ENCODE measurements at regions not wholly inside any gene's neighbourhood (a gene's known extent, or its start where the extent isn't known, plus 50 kb on each side); places are given as distances from the start of the nearest gene placed in this dataset.

- TF ChIP-seq GATAD2B (conservative IDR thresholded peaks at IDR 0.05; ENCODE audit: low read depth) (no peak), ELK1 (IDR thresholded peaks at IDR 0.05; ENCODE audit: low read depth, low read length) (no peak), JUNB (IDR thresholded peaks at IDR 0.05) (no peak), ZBTB4 (CRISPR knock-in tag; IDR thresholded peaks at IDR 0.05) (no peak), SP1 (IDR thresholded peaks at IDR 0.05; ENCODE audit: low read depth, low read length) (no peak), SUPT20H (IDR thresholded peaks at IDR 0.05; ENCODE audit: borderline replicate concordance, control insufficient read depth, low read depth, low read length) (no peak), CBX3 (IDR thresholded peaks at IDR 0.05; ENCODE audit: borderline replicate concordance, low read depth) (no peak)
These were observed 1590.2 kb upstream of the B3GALT2 start (continued) for GRCh38 chr1:194776657-194777056.

DNA sequence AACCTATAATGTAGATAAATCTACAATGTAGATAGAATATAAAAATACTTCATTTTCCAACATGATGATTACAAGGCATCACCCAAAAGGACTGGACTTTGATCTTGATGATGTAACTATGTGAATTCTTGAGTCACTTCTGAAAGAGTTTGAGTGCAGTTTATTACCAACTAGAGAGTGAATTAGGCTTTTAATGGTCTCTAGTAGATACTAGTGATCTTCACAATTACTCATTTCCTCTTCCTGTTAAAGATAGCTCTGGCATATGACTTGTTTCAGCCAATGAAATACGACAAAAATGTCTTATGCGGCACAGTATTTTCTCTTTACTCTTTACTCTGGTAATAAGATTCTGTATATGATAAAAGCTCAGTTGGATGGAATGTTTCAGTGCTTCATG lies 1588.1 kb upstream of the B3GALT2 start:
- Histone ChIP-seq H3K9me3 (replicated peaks; ENCODE audit: control insufficient read depth, insufficient read depth, low read length) (no peaks in the 10 kb centered on the region), H3K79me2 (ENCODE audit: control insufficient read depth, insufficient read depth, low read length) (no peaks in the 10 kb centered on the region), H2AFZ (ENCODE audit: control insufficient read depth, low read depth, low read length) (no peak overlapping the region), H3K4me2 (ENCODE audit: control insufficient read depth, insufficient read depth) (no peak overlapping the region), H3K27me3 (replicated peaks in 1 of 2; ENCODE audit: control insufficient read depth in 2 of 2, insufficient read depth in 2 of 2, low read length in 1 of 2) (no peaks in the 10 kb centered on the region; a peak in 1 of 4 replicates), H3K4me1 (ENCODE audit: control insufficient read depth, insufficient read depth, low read length) (no peaks in the 10 kb centered on the region), H4K20me1 (ENCODE audit: control insufficient read depth, insufficient read depth) (no peaks in the 10 kb centered on the region), H3K36me3 (ENCODE audit: control insufficient read depth in 2 of 2, insufficient read depth in 2 of 2, low read length in 1 of 2) (no peaks in the 10 kb centered on the region), H3K4me3 (no peak overlapping the region), H3K27ac (ENCODE audit: control insufficient read depth, insufficient read depth) (no peak overlapping the region), H3K9ac (ENCODE audit: control insufficient read depth, insufficient read depth, low read length) (no peak overlapping the region)
- ChIA-PET SMC1A (ENCODE audit: uncharacterized antibody, unreplicated experiment) (interaction anchor here (0.9 kb wide), 2 partner anchors 15 to 56 kb away, joined by 3 read pairs; no protein-coding TSS in a partner anchor), POLR2A (no interaction called here), RAD21 (ENCODE audit: unreplicated experiment) (no interaction called here), CTCF (no interaction called here)
- TF ChIP-seq SUZ12 (IDR thresholded peaks at IDR 0.05; ENCODE audit: unreplicated experiment) (no peak), IKZF2 (IDR thresholded peaks at IDR 0.05) (no peak), ATF2 (IDR thresholded peaks at IDR 0.05; ENCODE audit: low read length) (no peak), SIX5 (IDR thresholded peaks at IDR 0.05; ENCODE audit: low read depth, low read length, severe bottlenecking) (no peak), SMAD1 (IDR thresholded peaks at IDR 0.05; ENCODE audit: low read depth, partially characterized antibody) (no peak), POLR2AphosphoS2 (IDR thresholded peaks at IDR 0.05; ENCODE audit: low read depth, low read length) (no peak), TCF3 (IDR thresholded peaks at IDR 0.05; ENCODE audit: borderline replicate concordance, insufficient read depth, low read depth, low read length) (no peak), NBN (IDR thresholded peaks at IDR 0.05) (no peak), HDGF (IDR thresholded peaks at IDR 0.05) (no peak), PML (IDR thresholded peaks at IDR 0.05; ENCODE audit: low read length) (no peak)
- TF ChIP-seq, protein P1, sequence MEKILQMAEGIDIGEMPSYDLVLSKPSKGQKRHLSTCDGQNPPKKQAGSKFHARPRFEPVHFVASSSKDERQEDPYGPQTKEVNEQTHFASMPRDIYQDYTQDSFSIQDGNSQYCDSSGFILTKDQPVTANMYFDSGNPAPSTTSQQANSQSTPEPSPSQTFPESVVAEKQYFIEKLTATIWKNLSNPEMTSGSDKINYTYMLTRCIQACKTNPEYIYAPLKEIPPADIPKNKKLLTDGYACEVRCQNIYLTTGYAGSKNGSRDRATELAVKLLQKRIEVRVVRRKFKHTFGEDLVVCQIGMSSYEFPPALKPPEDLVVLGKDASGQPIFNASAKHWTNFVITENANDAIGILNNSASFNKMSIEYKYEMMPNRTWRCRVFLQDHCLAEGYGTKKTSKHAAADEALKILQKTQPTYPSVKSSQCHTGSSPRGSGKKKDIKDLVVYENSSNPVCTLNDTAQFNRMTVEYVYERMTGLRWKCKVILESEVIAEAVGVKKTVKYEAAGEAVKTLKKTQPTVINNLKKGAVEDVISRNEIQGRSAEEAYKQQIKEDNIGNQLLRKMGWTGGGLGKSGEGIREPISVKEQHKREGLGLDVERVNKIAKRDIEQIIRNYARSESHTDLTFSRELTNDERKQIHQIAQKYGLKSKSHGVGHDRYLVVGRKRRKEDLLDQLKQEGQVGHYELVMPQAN (conservative IDR thresholded peaks at IDR 0.05), result no peak
- intact Hi-C loops (cut with micrococcal nuclease; ENCODE audit: unreplicated experiment) (no loop called here), in situ Hi-C loops (cut with MboI) (no loop called here)
- no TSS peak for BruUV-seq (replicated peaks)
- peak; percentile 58 for ATAC-seq
- 34% methylated on average over 2 of the region's 2 CpGs for WGBS (ENCODE audit: insufficient coverage, insufficient replicate concordance, low lambda C conversion rate, missing lambda C conversion rate)
- DNase-seq (ENCODE audit: low read depth, low spot score), result no peak
- no peak for FAIRE-seq
